Activated CD4-positive, CD25-positive, alpha-beta regulatory T cell treated with anti-CD3 and anti-CD28 coated beads, Interleukin-2, amount 50 U/mL, for 24 hours (primary cell): ENCODE measurements at regions not wholly inside any gene's neighbourhood (a gene's known extent, or its start where the extent isn't known, plus 50 kb on each side); places are given as distances from the start of the nearest gene placed in this dataset.

Source experiments
- ATAC-seq, 2 donors: fragments of 150-1000 bp; cut with Tn5 transposase; one replicate each; pipeline ENCODE4 v1.10.0; 2021; ENCODE audit warnings: mild to moderate bottlenecking in 1 of 2, moderate library complexity in 1 of 2

DNA sequence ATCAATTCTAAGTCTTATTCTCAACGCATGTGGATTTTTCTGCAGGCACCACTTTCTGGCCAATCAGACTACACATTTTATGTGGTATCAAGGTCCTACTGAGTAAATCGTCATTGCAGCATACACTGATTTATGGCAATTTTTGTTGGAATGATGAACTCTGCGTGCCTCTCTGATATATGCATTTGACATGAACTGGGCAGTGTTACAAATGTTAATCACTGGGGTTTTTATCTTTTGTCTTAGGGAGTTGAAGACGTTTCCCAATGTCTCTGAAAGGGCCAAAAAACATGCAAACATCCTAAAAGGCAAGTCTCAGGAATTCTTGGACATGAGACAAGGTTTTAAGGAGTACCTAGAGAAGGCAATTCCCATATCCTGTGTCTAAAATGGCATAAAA is 809.5 kb upstream of the CELF2 start:
- no peak for ATAC-seq

DNA sequence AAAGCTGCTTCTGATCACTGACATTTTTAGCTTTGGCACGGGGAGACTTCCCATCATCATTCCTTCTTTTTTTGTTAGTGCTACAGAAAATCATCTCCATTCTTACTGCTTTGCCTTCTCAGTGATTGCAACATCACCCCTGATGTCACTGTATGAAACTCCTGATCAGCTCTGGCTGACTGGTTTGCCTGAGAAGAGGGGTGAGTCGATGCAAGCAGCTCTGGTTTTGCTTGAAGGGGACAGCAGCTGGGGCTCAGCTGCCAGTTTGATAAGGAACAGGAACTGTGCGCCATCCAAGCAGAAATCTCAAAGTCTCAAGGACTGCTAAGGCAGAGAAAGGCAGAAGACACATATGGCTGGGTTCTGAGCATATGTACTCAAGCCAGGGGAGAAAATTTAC is 808.5 kb upstream of the CELF2 start:
- ATAC-seq, result peak in 1 of 2 donors; percentile 27

DNA sequence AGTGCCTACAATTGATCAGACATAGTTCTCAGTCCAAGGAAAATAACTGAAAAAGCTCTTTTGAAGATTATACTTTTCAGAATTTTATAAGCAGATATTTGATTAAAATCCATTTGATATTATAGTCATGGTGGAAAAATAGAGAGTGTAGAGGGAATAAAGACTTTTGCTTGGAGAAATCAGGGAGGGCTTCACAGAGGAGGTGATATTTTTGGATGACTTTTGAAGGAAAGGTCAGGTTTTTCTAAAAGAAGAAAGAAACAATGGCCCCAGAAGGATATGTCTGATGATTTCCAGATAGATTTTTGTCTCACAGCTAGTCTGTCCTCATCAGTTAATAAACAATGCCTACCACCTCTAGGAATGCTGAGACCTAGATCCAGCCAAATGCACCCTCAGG is 806.3 kb upstream of the CELF2 start:
- ATAC-seq, result no peak

DNA sequence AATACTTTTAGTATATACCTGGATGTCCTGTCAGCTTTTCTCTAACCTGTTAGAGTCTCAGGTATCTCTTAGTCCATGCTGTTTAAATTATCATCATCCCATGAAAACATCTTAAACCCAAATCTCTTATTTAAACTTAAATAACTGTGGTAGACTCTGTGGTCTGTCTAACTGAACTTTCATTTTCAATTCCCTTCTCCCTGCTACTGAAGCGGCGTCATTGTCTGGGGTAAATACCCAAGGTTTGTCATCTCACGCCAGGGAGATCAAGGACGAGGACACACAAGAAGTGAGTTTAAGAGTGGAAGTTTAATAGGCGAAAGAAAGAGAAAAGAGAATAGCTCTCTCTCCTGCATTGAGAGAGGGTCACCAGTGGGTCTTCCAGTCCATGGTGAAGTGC is 804.4 kb upstream of the CELF2 start:
- ATAC-seq, result no peak

DNA sequence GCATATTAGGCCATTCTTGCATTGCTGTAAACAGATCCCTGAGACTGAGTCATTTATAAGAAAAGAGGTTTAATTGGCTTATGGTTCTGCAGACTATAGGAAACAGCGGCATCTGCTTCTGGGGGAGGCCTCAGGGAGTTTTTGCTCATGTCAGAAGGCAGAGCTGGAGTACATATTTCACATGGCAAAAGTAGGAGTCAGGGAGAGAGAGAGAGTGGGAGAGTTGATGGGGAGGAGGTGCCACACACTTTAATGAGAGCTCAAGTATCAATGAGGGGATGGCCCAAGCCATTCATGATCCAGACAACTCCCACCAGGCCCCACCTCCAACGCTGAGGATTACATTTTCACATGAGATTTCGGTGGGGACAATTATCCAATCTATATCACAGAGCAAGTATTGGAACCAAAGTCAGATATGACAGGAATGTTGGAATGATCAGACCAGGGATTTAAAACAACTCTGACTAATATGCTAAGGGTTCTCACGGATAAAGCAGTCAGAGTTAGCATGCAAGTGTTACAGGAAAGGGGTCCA is 795.3 kb upstream of the CELF2 start:
- ATAC-seq, result no peak

DNA sequence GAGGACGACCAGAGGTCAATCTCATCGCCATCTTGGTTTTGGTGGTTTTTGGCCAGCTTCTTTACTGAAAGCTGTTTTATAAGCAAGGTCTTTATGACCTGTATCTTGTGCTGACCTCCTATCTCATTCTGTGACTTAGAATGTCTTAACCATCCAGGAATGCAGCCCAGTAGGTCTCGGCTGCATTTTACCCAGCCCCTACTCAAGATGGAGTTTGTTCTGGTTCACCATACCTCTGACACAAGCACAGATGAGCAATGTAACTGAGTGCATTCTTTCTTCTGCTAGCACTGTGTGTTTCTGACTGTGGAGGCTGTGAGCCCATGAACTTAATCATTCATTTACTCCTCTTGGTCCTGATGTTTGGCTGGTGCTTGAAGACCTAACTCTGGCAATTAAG is 794.5 kb upstream of the CELF2 start:
- no peak for ATAC-seq

DNA sequence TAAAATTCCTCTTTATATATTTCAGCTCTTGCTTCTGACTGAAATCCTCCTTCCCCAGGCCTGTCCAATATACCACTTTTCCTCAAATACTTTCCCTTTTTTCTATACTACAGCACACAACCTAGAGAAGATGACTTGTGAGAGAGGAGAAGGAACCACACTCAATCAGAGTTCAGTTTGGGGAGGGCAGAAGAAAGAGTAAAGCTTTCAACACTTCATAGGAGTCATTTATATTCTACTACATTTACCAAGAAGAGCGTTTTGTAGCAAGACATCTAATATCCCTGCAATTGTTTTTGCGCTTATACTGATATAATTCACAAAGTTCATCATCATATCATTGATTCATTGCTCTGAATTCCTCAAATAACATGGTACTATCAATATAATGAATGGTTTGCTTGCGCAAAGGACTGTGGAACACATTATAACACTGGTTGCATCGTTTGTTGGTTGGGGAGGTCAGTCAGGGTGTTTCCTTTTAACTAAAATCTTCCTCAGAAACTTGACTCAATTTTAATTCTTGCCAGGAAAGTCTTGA is 792.5 kb upstream of the CELF2 start:
- no peak for ATAC-seq

DNA sequence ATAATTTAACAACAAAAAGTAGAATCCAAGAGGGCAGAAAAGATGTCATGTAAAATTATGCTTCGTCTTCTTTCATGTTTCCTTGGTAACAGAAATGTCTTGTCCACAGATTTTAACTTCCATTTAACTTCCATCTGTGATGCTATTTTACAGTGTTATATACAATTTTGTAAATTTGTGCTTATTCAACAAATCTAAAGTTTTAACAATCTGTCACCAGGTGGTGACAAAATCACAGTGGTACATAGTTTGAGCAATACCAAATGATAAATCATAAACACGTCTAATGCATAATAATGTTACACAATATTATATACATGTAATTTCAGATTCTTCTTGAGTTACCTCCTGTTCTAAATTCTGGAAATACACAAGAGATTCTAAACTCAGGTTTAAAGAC is 784.4 kb upstream of the CELF2 start:
- ATAC-seq, result no peak

DNA sequence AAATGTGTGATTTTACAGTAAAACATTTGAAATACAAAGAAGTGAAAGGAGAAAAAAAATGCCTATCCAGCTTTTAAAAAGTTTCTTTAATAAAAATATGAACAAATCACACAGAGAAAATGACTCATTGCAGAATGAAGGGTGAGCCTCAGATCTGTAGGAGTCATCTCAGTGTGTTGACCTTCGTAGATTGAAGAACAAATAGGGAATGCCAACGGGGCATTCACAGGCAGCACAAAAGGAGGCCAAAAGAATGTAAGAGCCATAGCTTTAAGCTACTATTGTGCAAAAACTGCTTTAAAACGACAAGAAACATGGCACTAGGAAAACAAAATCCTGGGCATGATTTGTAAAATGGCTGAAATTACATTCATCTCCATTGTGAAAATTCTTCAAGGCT is 782.7 kb upstream of the CELF2 start:
- no peak for ATAC-seq

DNA sequence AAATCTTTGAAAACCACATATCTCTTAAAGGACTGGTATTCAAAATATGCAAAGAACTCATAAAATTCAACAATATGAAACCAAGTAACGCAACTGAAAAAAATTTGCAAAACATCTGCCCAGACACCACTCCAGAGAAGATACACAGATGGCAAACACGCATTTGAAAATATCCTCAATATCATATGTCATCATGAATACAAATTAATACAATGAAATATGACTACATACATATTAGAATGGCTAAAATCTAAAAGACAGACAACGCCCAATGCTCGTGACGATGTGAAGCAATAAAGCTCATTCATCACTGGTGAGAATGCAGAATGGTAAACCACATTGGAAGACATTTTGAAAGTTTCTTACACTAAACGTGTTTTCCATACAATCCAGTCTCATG is 770.1 kb upstream of the CELF2 start:
- ATAC-seq, result no peak

DNA sequence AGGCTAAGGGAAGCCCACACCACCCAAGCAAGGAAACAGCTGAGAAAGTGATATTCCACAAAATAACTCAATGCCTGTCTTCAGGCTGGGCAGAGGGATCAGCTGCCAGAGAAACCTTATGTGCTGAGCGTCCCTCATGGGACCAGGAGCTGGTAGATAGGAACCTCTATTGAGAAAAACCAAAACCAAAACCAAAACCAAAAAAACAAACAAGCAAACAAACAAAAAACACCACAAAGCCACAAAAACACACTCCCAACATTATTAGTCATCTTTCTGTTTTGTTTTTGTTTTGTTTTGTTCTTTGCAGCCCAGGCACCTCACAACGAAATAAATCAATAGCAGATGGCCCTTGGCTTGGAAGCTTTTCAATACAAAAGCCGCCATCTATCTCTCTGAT is 760.8 kb upstream of the CELF2 start:
- no peak for ATAC-seq

DNA sequence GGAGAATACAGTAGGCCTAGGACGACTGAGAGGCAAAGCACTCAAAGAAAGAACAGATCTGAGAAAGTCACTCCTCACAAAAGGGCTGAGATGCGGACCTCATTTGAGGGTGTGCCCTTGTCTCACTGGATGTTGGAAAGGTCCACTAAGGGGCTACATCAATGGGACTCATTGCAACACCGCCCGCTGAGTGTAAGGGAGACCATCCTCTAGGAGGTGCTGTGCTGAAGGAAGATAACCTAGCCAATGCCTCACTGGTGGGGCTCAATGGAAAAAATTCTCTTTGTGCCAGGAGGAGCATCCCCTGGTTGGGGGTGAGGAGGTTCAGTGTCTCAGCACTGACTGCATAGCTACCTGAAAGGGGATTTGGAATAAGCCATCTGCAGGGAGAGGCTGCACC is 758.7 kb upstream of the CELF2 start:
- ATAC-seq, result no peak

DNA sequence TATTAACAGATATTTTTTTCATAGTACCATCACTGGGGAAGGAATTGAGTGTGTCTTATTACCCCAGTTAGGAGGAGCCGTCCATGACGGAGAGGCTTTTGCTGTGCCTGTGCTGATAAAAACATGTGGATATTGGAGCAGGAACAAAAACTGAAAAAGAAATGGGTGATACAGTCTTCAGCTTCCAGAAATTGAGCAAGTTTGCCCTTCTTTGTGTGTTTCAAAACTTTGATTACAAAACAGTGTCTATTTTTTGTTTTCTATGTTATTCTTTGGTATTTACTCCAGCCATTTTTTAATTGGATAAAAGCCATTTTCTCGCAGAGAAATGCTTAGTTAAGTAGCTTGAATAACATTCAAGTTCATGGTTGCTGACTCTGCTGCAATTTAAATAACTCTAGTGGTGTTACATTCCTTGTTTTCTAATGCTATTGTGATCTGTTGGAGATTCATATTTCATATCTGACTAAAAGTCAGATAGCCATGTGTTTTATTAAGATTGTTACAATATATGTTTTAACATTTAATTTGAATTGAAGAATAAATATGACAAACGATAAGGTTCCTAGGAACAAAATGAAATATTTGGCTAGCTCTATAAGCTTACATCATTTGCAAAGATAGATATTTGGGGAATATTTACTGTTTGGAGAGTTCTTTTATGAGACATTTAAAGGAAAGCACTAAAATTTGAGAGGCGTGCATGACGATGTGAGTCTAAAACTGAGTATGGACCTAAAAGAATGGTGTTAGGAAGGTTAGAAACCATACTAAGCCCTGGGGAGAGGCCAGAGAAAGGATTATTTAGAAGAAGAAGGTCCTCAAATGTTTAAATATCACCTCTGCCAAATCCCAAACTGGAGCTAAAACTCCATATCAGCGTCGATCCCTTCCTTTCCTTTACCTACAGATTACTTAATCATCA is 747.3 kb upstream of the CELF2 start:
- ATAC-seq, result no peak

DNA sequence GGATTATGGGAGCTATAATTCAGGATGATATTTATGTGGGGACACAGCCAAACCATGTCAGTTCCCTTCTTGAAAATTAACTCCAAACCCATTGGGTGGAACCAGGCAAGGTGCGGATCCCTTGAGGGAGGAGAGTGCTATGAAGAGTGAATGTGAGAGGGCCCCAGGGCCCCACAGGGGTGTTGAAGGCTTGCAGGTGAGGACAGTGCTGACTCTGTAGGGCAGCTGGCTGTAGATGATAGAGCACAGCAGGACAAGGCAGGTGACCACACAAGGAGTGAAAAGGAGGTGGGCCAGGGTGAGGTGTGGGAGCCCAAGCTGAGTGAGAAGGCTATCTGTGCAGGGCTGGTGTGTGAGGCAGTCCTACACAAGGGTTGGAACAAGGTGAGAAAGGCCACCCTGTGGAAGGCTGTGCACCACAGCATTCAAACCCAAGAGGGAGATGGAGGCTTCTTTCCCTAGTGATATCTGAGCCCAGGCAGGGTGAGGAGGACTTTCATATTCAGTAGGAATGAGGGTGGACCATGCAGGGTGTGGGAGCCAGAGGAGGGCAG is 746.0 kb upstream of the CELF2 start:
- ATAC-seq, result no peak

DNA sequence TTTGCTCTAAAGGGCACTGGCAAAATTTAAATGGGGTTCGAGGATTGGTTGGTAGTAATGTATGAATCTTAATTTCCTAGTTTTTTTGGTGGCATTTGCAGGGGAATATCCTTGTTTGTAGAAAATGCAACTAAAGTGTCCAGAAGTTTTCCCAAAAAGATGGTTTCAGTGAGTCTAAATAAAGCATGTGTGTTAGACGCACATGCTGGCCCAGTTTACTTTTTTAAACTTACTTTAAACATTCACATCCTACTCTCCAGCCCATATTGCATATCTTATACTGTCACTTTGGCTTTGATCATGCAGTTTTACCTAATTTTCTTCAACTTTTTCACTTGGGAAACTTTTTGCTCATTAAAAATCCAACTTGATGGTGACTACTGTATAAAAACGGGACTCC is 744.0 kb upstream of the CELF2 start:
- ATAC-seq, result no peak

DNA sequence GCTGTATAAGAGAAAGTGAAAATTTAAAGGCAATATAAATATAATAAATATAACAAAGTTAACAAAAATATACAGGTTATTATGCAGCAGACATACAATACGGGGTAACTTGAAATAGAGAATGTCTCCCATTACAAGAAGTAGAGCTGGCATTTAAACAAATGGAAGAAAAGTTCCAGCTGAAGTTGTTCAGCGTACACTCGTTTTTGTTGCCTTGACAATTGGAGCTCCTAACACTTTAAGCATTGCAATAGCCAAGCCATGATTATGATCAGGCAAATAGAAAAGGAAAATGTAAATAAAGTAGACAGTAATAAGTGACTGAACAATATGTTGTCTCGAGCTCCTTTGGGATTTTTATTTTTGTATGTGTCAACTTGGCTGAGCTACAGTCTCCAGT is 737.8 kb upstream of the CELF2 start:
- ATAC-seq, result no peak

DNA sequence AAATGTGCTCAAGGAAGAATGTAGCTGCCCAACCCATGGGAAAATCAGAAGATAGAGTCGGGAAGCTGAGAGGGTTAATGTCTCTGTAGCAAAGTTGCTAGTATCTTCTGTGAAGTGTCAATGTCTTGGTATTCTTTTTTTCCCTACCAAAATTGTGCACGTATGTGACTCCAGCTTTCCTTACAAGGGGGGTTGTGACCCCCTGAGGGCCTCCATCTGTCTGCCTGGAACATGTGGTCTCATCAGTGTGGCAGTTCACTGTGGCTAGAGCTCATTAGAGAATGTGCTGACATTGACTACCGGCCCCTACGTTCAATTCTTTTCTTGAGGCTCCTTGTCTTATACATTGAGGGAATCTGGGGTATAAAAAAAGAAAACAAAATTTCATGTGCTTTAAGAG is 725.2 kb upstream of the CELF2 start:
- no peak for ATAC-seq

DNA sequence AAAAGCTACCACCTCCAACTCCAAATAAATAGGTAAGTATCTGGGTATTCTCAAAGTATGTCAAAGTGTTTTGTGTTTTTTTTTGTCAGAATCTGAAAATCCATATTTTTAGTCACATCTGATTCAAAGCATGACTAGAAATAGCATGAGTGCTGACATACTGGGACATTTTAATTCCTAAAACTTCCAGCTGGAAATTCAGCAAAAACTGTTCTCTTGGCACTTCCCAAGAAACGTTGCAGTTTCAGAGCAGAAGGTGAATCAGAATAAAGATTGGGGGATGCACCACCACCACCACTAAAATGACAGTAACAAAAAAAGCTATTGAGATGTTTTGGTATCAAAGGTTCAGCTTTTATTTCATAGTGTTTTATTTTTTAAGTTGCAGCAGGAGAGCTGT is 724.6 kb upstream of the CELF2 start:
- ATAC-seq, result no peak

DNA sequence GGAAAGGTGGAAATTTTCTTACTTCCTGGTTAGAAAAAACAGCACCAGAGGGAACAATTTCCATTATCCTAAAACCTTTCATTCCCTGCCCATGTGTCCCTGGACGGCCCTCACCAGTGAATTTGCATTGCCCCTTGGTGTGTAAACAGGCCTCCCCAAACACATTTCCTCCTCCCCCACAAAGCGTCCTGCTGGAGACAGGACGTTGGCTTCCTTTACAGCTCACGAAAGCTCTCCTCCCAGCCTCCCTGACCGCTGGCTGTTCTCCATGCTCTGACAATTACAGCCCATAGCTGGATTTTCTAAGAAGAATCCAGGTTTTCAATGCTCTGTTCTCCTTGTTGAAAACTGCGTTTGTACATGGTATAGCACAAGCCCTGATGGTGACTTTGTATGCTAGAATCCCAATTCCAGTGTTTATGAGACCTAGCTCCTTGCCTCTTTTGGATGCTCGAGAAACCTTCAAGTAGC is 724.2 kb upstream of the CELF2 start:
- ATAC-seq, result no peak

DNA sequence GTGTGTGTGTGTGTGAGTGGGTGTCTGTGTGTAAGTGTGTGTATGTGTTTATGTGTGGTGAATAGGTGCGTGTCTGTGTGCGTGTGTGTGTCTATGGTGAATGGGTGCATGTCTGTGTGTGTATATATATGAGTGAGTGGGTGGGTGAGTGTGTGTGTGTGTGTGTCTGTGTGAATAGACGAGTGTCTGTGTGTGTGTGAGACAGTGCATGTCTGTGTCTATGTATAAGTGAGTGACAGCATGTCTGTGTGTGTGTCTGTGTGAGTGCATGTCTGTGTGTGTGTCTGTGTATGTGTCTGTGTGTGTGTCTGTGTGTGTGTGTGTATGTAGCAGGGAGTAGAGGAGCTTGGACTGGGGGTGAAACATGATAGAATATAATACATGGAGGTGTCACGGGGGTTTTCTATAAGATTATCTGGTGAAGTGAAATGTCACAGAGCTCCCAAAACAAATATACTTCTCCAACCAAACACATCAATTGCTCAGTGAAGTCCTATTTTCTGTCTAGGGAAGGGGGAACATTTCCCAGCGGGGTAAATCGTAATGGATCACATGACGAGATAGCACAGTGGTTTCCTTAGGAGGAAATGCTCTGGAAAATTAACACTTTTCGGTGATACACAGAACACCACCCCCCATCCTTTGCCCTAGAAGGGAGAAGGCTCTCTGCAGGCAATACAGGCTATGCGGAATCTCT is 723.3 kb upstream of the CELF2 start:
- no peak for ATAC-seq

DNA sequence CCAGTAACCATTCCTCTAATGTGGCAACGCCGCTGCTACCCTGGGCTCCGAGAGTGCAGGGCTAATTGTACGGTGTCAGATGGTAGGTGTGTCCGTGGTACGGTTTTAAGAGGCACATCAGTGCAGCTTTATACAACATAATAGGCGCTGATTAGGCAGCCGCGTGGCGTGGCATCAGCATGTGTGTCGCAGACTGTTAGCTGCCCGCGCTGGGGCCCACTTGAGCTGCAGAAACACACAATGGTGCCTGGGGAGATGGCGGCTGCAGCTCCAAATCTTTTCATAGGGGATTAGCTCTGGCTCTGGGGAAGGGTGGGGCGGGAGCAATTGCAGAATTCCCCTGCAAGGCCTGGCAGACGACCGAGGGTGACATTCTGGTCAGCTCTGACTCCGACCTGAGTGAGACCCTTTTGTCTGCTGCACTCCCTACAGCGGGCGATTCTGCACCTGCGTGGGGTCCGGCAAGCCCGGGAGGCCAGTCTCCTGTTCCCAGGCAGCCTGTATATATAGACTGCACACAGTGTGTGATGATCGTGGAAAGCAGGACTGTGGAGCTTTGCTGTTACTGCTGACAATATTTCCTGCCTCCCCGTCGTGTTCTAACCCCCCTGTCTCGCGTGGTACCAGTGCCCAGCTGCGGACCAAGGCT is 722.7 kb upstream of the CELF2 start:
- no peak for ATAC-seq

DNA sequence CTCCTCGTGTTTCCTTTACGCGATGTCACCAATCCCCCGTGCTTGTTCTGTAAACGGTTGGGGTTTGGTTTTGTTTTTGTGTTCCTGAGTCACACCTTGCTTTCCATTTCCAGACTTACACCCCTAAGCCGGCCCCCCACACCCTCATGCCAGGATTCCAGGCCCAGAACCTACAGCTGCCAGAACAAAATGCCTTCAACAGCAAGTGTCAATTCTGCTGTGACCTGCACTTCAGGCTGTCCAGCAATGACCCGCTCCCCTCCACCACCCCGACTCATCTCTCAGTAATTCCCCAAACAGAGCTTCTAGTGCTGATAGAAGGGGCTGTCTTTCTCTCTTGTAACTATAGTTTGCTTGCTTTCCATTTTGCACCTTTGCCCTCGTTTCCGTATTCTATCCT is 722.1 kb upstream of the CELF2 start:
- ATAC-seq, result no peak

DNA sequence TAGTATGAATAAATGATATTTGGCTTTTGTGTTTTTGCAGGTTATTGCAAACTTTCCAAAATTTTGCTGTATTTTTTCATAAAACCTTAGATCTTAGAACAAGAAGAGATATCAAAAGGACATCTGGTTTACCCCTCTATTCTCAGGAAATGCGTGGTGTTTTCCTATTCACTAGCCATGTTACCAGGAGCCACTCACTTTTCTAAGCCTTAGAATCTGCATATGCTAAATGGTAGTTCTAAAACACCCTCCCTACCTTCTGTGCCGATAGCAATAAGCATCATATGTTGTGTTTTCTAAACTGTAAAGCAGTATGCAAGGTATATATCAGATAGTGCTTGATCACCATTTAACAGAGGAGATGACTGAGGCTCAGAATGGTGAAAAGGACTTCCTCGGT is 715.0 kb upstream of the CELF2 start:
- no peak for ATAC-seq
